ENCODE measurements at regions not wholly inside any gene's neighbourhood (a gene's known extent, or its start where the extent isn't known, plus 50 kb on each side); places are given as distances from the start of the nearest gene placed in this dataset.

DNA sequence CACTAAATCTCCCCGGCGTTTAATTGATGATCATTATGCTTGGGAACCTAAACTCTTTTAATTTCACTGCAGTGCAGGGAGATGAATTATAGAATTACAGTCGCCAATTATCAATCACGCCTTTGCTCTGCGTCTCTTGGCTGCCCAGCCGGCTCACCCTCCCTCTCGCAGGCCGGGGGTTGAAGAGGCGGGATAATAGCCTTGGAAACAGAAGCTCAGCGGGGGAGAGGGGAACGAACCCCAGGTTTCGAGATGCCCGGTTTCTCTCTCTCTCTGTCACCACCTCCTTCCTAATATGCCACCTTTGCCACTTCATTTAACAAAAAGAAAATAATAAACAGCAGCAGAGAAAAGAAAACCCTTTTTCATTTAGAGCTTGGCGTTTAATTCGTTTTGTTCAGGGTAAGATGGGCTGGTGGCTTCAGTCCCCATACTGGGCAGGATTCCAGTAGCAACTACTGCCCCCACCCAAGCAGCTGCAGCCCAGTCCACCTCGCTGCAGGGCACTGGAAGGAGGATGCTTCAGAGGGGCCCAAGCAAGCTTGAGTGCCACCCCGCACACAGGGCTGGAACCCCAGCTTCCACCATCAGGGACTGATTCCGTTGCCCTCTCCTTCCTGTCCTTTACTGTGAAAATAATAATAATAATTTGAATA lies 271.7 kb downstream of the BUD13 start:
- TF ChIP-seq, protein P1, sequence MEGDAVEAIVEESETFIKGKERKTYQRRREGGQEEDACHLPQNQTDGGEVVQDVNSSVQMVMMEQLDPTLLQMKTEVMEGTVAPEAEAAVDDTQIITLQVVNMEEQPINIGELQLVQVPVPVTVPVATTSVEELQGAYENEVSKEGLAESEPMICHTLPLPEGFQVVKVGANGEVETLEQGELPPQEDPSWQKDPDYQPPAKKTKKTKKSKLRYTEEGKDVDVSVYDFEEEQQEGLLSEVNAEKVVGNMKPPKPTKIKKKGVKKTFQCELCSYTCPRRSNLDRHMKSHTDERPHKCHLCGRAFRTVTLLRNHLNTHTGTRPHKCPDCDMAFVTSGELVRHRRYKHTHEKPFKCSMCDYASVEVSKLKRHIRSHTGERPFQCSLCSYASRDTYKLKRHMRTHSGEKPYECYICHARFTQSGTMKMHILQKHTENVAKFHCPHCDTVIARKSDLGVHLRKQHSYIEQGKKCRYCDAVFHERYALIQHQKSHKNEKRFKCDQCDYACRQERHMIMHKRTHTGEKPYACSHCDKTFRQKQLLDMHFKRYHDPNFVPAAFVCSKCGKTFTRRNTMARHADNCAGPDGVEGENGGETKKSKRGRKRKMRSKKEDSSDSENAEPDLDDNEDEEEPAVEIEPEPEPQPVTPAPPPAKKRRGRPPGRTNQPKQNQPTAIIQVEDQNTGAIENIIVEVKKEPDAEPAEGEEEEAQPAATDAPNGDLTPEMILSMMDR (IDR thresholded peaks at IDR 0.05) = no peak
- no peak for TF ChIP-seq SIN3A (IDR thresholded peaks at IDR 0.05; ENCODE audit: borderline replicate concordance, insufficient read depth, low read depth, low read length)
